ENCODE measurements at regions not wholly inside any gene's neighbourhood (a gene's known extent, or its start where the extent isn't known, plus 50 kb on each side); places are given as distances from the start of the nearest gene placed in this dataset.
"Not testable (repeated sequence)": the region's sequence is repeated elsewhere in the genome, so short reads cannot be mapped to it uniquely, and the experiment has no call there.

DNA sequence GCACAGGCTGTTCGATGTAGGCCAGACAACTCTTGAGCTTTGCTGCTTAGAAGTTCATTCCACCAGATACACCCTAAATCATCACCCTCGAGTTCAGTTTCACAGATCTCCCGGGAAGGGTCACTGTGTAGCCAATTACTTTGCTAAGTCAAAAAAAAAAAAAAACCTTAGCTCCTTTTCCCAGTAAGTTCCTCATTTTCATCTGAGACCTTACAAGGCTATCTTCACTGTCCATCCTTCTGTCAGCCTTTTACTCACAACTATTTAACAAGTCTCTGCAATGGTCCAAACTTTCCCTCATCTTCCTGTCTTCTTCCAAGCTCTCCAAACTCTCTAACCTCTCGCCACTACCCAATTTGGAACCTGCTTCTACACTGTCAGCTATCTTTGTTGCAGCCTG is 615.9 kb upstream of the DEFB115 start:
- not testable (repeated sequence) for H3K9me2 ChIP-seq (replicated peaks; ENCODE audit: insufficient read depth); H3K27me3 ChIP-seq; DNase-seq (ENCODE audit: low spot score); H3K4me2 ChIP-seq; H3K9me3 ChIP-seq (ENCODE audit: low read depth); H3K4me3 ChIP-seq; H3K27ac ChIP-seq; H3K4me1 ChIP-seq (ENCODE audit: insufficient read depth); H2AFZ ChIP-seq; H3K79me2 ChIP-seq; H3K36me3 ChIP-seq (replicated peaks; ENCODE audit: insufficient read depth, low read depth); H4K20me1 ChIP-seq (ENCODE audit: insufficient read depth, poor library complexity, severe bottlenecking)
- WGBS (ENCODE audit: low lambda C conversion rate, missing lambda C conversion rate), result 42% methylated on average over 4 of the region's 4 CpGs

DNA sequence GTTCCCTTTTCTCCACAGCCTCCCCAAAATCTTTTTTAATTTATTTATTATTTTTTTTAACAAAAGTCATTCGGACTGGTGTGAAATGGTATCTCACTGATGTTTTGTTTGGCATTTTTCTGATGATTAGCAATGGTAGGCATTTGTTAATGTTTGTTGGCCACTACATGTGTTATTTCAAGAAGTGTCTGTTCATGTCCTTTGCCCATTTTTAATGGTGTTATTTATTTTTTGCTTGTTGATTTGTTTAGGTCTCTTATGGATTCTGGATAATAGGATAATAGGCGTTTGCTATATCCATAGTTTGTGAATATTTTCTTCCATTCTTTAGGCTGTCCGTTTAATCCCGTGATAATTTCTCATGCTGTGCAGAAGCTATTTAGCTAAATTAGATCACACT is 596.5 kb upstream of the DEFB115 start:
- H3K79me2 ChIP-seq; H4K20me1 ChIP-seq (ENCODE audit: insufficient read depth, poor library complexity, severe bottlenecking); H3K9me2 ChIP-seq (replicated peaks; ENCODE audit: insufficient read depth); H3K27ac ChIP-seq; H2AFZ ChIP-seq; H3K4me1 ChIP-seq (ENCODE audit: insufficient read depth); H3K4me2 ChIP-seq; H3K36me3 ChIP-seq (replicated peaks; ENCODE audit: insufficient read depth, low read depth); H3K27me3 ChIP-seq; H3K4me3 ChIP-seq; DNase-seq (ENCODE audit: low spot score); H3K9me3 ChIP-seq (ENCODE audit: low read depth): not testable (repeated sequence)
- 72% methylated on average over 4 of the region's 4 CpGs for WGBS (ENCODE audit: low lambda C conversion rate, missing lambda C conversion rate)

DNA sequence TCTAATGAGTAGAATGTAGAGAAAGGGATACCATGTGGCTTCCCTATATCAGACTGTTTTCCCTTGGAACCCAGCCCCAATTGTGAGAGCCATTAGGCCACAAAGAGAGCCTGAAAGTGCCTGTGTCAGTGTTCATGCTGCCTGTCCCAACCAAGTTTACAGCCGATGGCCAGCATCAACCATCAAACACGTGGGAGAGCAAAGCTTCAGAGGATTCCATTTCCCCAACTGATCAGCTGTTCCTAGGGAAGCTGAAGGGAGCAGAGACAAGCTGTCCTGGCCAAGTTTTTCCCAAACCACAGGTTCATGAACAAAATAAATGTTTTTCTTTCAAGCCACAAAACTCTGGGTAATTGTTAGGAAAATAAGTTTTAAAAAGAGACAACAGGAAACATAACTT is 589.0 kb upstream of the DEFB115 start:
- not testable (repeated sequence) for H3K9me3 ChIP-seq (ENCODE audit: low read depth); H3K27me3 ChIP-seq; H3K4me3 ChIP-seq; H3K36me3 ChIP-seq (replicated peaks; ENCODE audit: insufficient read depth, low read depth); DNase-seq (ENCODE audit: low spot score); H3K4me2 ChIP-seq; H3K4me1 ChIP-seq (ENCODE audit: insufficient read depth); H2AFZ ChIP-seq; H3K27ac ChIP-seq; H3K79me2 ChIP-seq; H3K9me2 ChIP-seq (replicated peaks; ENCODE audit: insufficient read depth); H4K20me1 ChIP-seq (ENCODE audit: insufficient read depth, poor library complexity, severe bottlenecking)
- 46% methylated on average over 2 of the region's 2 CpGs for WGBS (ENCODE audit: low lambda C conversion rate, missing lambda C conversion rate)

DNA sequence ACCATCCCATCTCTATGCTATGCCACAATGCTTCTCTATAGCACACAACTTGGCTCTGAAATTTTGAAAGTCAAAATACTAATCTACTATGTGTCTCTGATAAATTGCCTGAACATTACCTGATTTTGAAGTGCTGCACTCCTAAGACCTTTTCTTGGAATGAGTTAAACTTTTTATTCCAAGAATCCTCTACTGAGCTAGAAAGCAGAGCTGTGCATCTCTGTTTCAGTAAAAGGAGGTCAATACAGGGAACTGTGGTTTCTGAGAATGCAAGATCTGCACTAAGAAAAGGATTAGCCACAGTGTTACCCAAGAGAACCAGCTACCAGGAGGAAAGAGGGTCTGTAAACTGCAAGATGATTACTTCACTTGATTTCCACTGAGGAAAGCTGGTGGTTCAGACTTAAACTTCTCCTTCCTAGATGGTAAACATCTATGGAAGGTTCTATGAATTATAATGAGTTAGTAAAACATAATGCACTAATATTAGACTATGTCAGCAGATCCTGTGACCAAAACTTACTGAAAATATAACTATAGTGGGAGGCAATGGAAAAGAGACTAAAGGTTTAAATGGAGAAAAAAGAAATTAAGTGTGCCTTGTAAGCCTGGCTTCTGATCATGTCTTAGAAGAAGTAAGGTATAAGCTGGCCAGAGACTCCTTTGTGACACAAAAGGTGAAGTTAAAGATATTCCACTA is 588.0 kb upstream of the DEFB115 start:
- H2AFZ ChIP-seq; H3K9me3 ChIP-seq (ENCODE audit: low read depth); H3K4me2 ChIP-seq; H3K36me3 ChIP-seq (replicated peaks; ENCODE audit: insufficient read depth, low read depth); H3K27me3 ChIP-seq; H4K20me1 ChIP-seq (ENCODE audit: insufficient read depth, poor library complexity, severe bottlenecking); H3K4me1 ChIP-seq (ENCODE audit: insufficient read depth); H3K9me2 ChIP-seq (replicated peaks; ENCODE audit: insufficient read depth); H3K27ac ChIP-seq; DNase-seq (ENCODE audit: low spot score); H3K4me3 ChIP-seq; H3K79me2 ChIP-seq: not testable (repeated sequence)

DNA sequence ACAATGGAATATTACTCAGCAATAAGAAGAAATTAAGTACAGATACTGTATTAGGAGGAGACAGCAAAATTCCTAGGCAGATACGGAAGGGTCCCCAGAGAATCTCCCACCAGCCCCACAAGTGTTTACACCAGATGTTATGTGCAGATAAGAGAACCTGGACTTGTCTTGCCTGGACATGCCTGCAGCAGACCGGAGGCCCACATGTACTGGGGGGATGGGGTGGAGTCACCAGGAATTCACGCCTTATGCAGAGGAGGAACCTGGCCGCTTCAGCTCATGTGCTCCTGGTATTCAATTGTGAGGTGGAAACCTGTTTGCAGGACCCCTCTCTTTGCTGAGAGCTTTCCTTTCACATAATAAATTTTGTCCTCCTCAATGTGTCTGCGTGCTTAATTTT is 586.3 kb upstream of the DEFB115 start:
- not testable (repeated sequence) for H3K9me3 ChIP-seq (ENCODE audit: low read depth); DNase-seq (ENCODE audit: low spot score); H3K4me3 ChIP-seq; H3K4me1 ChIP-seq (ENCODE audit: insufficient read depth); H2AFZ ChIP-seq; H3K36me3 ChIP-seq (replicated peaks; ENCODE audit: insufficient read depth, low read depth); H3K27ac ChIP-seq; H3K79me2 ChIP-seq; H3K4me2 ChIP-seq; H4K20me1 ChIP-seq (ENCODE audit: insufficient read depth, poor library complexity, severe bottlenecking); H3K9me2 ChIP-seq (replicated peaks; ENCODE audit: insufficient read depth); H3K27me3 ChIP-seq
- 71% methylated on average over 5 of the region's 5 CpGs for WGBS (ENCODE audit: low lambda C conversion rate, missing lambda C conversion rate)

DNA sequence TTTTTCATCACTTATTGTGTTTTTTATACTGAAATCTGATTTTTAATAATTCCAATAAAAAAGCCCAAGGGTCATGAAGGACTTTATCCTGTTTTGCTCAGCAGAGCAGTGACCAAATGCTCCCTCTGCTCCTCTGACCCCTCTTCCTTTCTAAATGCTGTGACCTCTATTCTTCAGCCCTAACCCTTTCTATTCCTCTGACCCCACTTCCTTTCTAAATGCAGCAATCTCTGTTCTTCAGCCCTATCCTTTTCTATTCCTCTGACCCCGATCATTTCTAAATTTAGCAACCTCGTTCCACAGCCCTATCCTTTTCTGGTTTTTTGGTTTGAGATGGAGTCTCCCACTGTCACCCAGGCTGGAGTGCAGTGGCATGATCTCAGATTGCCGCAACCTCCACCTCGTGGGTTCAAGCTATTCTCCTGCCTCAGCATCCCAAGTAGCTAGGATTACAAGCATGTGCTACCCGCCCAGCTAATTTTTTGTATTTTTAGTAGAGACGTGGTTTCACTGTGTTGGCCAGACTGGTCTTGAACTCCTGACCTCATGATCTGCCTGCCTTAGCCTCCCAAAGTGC is 581.4 kb upstream of the DEFB115 start:
- 57% methylated on average over 6 of the region's 6 CpGs for WGBS (ENCODE audit: low lambda C conversion rate, missing lambda C conversion rate)
- not testable (repeated sequence) for H3K9me2 ChIP-seq (replicated peaks; ENCODE audit: insufficient read depth); H3K9me3 ChIP-seq (ENCODE audit: low read depth); H3K4me2 ChIP-seq; H3K79me2 ChIP-seq; H3K4me1 ChIP-seq (ENCODE audit: insufficient read depth); H3K36me3 ChIP-seq (replicated peaks; ENCODE audit: insufficient read depth, low read depth); H3K4me3 ChIP-seq; H2AFZ ChIP-seq; H3K27ac ChIP-seq; H3K27me3 ChIP-seq; H4K20me1 ChIP-seq (ENCODE audit: insufficient read depth, poor library complexity, severe bottlenecking); DNase-seq (ENCODE audit: low spot score)

DNA sequence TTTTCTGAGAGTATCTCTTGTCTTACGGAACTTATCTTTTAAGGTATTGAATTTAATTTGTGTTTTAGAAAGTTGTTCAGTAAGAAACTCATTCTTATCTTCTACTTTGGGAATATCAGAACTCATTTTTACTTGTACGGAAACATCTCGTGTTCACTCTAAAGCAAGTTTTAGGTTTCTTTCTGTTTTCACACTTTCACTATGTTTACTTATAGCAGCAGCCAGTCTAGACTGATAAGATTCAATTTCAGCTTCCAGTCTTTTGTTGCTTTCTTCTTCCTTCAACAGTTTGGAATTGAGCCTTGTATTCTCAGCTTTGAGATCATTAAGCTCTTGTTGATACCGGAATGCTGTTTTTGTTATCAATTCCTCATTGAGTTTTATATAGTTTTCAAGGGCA is 575.2 kb upstream of the DEFB115 start:
- H3K79me2 ChIP-seq; DNase-seq (ENCODE audit: low spot score); H3K27ac ChIP-seq; H3K4me2 ChIP-seq; H3K9me2 ChIP-seq (replicated peaks; ENCODE audit: insufficient read depth); H3K27me3 ChIP-seq; H3K4me1 ChIP-seq (ENCODE audit: insufficient read depth); H4K20me1 ChIP-seq (ENCODE audit: insufficient read depth, poor library complexity, severe bottlenecking); H3K4me3 ChIP-seq; H3K36me3 ChIP-seq (replicated peaks; ENCODE audit: insufficient read depth, low read depth); H2AFZ ChIP-seq; H3K9me3 ChIP-seq (ENCODE audit: low read depth): not testable (repeated sequence)
- WGBS (ENCODE audit: low lambda C conversion rate, missing lambda C conversion rate), result 84% methylated on average over 4 of the region's 4 CpGs

DNA sequence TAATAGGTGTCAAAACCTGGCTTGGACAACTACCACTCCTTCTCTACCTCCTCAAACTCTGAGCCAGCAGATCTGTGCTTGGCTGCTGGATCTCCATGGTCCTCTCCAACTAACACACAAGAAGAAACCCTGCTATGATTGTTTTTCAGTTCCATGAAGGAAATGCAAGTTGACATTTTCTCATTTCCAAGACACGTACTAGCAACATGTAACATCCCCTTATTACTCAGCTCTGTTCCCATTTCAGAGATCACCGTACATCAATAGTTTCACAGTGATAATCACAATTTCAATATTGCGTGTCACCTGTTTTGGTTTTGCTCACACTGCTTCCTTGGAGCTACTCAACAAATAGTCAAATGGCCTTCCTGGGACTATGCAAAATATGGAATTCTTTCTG is 544.6 kb upstream of the DEFB115 start:
- not testable (repeated sequence) for H3K36me3 ChIP-seq (replicated peaks; ENCODE audit: insufficient read depth, low read depth)
- WGBS (ENCODE audit: low lambda C conversion rate, missing lambda C conversion rate), result 56% methylated on average over 3 of the region's 3 CpGs

DNA sequence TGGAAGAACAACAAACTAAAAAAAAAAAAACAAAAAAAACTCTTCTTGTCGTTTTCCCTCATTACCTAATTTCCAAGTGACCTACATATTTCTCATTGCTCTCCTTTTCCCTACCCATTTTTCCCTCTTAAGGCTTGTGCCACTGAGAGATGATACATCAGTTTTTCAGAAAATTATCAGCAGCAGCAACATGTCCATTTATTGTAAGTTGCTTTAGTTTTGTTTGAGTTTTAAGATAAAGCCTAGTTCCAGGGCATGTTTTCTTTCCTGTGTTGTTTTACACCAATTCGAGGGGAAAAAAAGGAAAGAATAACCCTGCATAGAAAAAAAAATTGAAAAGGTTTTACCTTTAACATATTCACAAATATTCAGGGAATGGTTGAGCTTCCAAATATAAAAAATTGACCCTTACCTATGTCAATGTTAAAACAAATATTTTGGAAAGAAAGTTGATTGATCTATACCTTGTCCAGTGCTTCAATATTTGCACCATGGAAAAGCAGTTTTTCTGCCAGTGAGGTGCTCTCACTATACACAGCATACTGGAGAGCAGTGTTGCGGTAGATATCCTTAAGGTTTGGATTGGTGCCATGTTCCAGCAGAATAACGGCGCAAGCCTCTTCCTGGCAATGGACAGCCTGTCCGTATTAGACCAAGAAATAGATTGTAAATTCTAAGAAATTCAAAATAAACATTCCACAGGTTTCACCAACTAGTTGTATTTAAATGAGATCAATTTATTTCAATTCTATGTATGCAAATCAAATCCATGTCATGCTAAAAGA is 537.9 kb upstream of the DEFB115 start:
- WGBS (ENCODE audit: low lambda C conversion rate, missing lambda C conversion rate), result 61% methylated on average over 6 of the region's 6 CpGs

More for the DNA sequence above, 544.6 kb upstream of the DEFB115 start:
- H3K79me2 ChIP-seq; H4K20me1 ChIP-seq (ENCODE audit: insufficient read depth, poor library complexity, severe bottlenecking); H3K4me1 ChIP-seq (ENCODE audit: insufficient read depth); H2AFZ ChIP-seq; H3K9me3 ChIP-seq (ENCODE audit: low read depth); H3K27me3 ChIP-seq; H3K4me3 ChIP-seq; H3K27ac ChIP-seq; DNase-seq (ENCODE audit: low spot score); H3K9me2 ChIP-seq (replicated peaks; ENCODE audit: insufficient read depth); H3K4me2 ChIP-seq: not testable (repeated sequence)

More for the DNA sequence above, 537.9 kb upstream of the DEFB115 start:
- not testable (repeated sequence) for H3K4me3 ChIP-seq; H4K20me1 ChIP-seq (ENCODE audit: insufficient read depth, poor library complexity, severe bottlenecking); H3K9me3 ChIP-seq (ENCODE audit: low read depth); H2AFZ ChIP-seq; H3K79me2 ChIP-seq; H3K9me2 ChIP-seq (replicated peaks; ENCODE audit: insufficient read depth); H3K36me3 ChIP-seq (replicated peaks; ENCODE audit: insufficient read depth, low read depth); H3K27me3 ChIP-seq; H3K4me2 ChIP-seq; DNase-seq (ENCODE audit: low spot score); H3K27ac ChIP-seq; H3K4me1 ChIP-seq (ENCODE audit: insufficient read depth)
